Dedifferentiated amniotic fluid mesenchymal stem cell (primary cell): ENCODE measurements at regions not wholly inside any gene's neighbourhood (a gene's known extent, or its start where the extent isn't known, plus 50 kb on each side); places are given as distances from the start of the nearest gene placed in this dataset.
"Not testable (repeated sequence)": the region's sequence is repeated elsewhere in the genome, so short reads cannot be mapped to it uniquely, and the experiment has no call there.

ENCODE experiments used
- DNase-seq: peaks from one replicate; pipeline ENCODE4 v3.0.0-alpha.2; 2016; ENCODE audit errors: extremely low spot score

- DNase-seq: peak; percentile 49
Observed at GRCh38 chr10:36559412-36560400, 565.7 kb upstream of the ANKRD30A start.

GRCh38 chr10:36556468-36556867 is 568.9 kb upstream of the ANKRD30A start:
- DNase-seq: no peak

GRCh38 chr10:36555036-36555435 is 570.4 kb upstream of the ANKRD30A start:
- DNase-seq: no peak

GRCh38 chr10:36547965-36548364 is 577.4 kb upstream of the ANKRD30A start:
- no peak for DNase-seq

- no peak for DNase-seq
Observed at GRCh38 chr10:36542493-36542892, 582.9 kb upstream of the ANKRD30A start.

GRCh38 chr10:36540611-36541010 is 584.8 kb upstream of the ANKRD30A start:
- no peak for DNase-seq

- no peak for DNase-seq
Observed at GRCh38 chr10:36538953-36539586, 586.3 kb upstream of the ANKRD30A start.

- DNase-seq: peak; percentile 79
Observed at GRCh38 chr10:36534471-36535002, 590.9 kb upstream of the ANKRD30A start.

GRCh38 chr10:36533861-36534260 is 591.5 kb upstream of the ANKRD30A start:
- DNase-seq: no peak

GRCh38 chr10:36533316-36533715 is 592.1 kb upstream of the ANKRD30A start:
- no peak for DNase-seq

- no peak for DNase-seq
Observed at GRCh38 chr10:36531621-36532020, 593.8 kb upstream of the ANKRD30A start.

GRCh38 chr10:36526033-36526432 is 599.4 kb upstream of the ANKRD30A start:
- DNase-seq: no peak

GRCh38 chr10:36524126-36524525 is 601.3 kb upstream of the ANKRD30A start:
- not testable (repeated sequence) for DNase-seq

GRCh38 chr10:36519909-36520308 is 605.5 kb upstream of the ANKRD30A start:
- no peak for DNase-seq

GRCh38 chr10:36516281-36516680 is 609.1 kb upstream of the ANKRD30A start:
- no peak for DNase-seq

GRCh38 chr10:36515319-36515718 is 610.1 kb upstream of the ANKRD30A start:
- no peak for DNase-seq

GRCh38 chr10:36507715-36508114 is 617.7 kb upstream of the ANKRD30A start:
- DNase-seq: no peak

GRCh38 chr10:36506697-36507496 is 618.5 kb upstream of the ANKRD30A start:
- DNase-seq: no peak

- no peak for DNase-seq
Observed at GRCh38 chr10:36506261-36506660, 619.1 kb upstream of the ANKRD30A start.

- DNase-seq: no peak
Observed at GRCh38 chr10:36504758-36505157, 620.6 kb upstream of the ANKRD30A start.

- no peak for DNase-seq
Observed at GRCh38 chr10:36500266-36500665, 625.1 kb upstream of the ANKRD30A start.

- DNase-seq: no peak
Observed at GRCh38 chr10:36499693-36500092, 625.7 kb upstream of the ANKRD30A start.
